ENCODE measurements at regions not wholly inside any gene's neighbourhood (a gene's known extent, or its start where the extent isn't known, plus 50 kb on each side); places are given as distances from the start of the nearest gene placed in this dataset.
"Not testable (repeated sequence)": the region's sequence is repeated elsewhere in the genome, so short reads cannot be mapped to it uniquely, and the experiment has no call there.

DNA sequence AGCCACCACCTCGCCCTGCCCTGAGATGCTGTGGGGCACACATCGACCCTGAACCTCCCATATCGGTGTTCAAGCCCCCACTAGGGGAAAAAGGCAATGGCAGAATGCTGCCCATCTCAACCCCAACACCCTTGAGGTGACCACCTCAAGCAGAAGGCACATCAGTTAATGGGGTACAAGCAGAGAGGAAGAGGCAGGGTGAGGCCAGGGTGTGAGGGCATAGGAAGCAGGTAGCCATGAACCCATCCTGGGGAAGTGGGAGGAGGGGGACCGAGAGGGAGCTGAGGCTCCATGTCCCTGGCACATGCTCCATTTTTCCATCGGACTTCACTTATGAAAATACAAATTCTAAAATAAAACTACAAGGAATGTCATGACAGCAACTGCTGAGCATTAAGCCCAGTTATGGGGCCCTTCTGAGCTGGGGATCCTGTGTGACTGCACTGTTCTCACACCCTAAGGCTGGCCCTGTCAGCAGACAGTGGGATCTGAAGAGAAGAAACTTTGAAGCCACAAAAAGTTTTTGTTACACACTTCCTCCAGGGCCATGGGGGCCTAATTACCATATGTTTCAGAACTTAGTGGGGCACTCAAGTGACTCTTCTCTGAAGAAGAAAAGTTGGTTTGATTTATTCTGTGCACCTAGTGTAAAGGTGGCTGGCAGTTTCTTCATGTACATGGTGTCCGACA lies 68.2 kb upstream of the FAM241A start:
- no peak for DNase-seq (ENCODE audit: low read depth in 2 of 2)

DNA sequence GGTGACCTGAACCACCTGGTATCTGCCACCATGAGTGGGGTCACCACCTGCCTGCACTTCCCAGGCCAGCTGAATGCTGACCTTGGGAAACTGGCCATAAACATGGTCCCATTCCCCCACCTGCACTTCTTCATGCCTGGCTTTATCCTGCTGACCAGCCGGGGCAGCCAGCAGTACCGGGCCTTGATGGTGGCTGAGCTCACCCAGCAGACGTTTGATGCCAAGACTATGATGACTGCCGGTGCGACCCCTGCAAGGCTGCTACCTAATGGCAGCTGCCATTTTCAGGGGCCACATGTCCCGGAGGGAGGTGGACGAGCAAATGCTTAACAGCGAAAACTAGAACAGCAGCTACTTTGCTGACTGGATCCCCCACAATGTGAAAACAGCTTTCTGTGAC lies 67.5 kb upstream of the FAM241A start:
- no peak for DNase-seq (ENCODE audit: low read depth in 2 of 2)

DNA sequence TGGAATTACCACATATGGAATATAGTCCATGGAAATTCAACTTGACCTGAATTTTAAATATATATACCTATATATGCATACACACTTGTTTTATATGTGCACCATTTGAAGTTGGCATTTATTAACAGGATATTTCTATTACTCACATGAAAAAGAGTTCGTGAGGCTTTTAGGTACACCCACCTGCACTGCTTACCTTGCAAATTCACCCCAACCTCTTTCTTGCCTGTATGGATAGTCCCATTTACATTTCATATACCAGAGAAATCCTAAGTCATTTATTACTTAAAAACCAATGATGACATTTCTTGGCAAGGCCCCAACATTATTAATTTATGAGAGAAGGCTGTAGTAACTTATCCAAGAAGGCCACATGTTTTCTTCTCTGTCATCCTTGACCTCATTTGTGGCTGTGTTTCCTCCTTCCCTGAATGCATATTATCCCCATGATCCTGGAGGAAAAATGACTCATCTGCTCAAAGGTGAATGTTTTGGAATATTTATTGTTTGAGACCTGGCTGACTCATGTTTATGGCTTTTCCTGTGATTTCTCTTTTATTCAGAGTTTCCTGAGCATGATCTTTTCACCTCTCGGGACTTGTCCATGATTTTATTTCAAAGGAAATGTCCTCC lies 62.2 kb upstream of the FAM241A start:
- no peak for DNase-seq (ENCODE audit: low read depth in 2 of 2)

- DNase-seq (ENCODE audit: low read depth in 2 of 2) = no peak
Measured at GRCh38 chr4:112083587-112084347, 61.5 kb upstream of the FAM241A start.

- no peak for DNase-seq (ENCODE audit: low read depth in 2 of 2)
Measured at GRCh38 chr4:112085156-112086035, 59.9 kb upstream of the FAM241A start.

DNA sequence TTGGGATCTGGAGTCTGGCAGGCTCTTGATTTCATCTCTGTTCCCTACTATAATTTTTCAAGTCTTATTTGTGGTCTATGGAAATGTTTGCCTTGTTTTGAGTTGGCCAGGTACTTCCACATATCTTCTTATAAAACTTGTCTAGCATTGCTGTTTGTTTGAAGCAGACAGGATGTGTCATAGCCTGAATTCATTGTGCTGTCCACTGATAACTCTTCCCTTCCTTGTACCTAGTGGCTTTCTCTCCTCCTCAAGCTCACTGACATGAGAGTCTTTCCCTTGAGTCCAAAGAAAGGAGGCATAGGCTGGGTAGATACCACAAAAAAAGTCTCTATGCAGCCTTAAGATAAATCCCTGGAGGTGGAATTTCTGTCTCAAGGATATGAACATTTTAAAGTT lies 59.2 kb upstream of the FAM241A start:
- no peak for DNase-seq (ENCODE audit: low read depth in 2 of 2)

DNA sequence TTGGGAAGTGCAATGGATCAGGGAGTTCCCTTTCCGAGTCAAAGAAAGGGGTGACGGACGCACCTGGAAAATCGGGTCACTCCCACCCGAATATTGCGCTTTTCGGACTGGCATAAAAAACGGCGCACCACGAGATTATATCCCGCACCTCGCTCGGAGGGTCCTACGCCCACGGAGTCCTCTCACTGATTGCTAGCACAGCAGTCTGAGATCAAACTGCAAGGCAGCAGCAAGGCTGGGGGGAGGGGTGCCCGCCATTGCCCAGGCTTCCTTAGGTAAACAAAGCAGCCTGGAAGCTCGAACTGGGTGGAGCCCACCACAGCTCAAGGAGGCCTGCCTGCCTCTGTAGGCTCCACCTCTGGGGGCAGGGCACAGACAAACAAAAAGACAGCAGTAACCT lies 58.6 kb upstream of the FAM241A start:
- not testable (repeated sequence) for DNase-seq (ENCODE audit: low read depth in 2 of 2)

DNA sequence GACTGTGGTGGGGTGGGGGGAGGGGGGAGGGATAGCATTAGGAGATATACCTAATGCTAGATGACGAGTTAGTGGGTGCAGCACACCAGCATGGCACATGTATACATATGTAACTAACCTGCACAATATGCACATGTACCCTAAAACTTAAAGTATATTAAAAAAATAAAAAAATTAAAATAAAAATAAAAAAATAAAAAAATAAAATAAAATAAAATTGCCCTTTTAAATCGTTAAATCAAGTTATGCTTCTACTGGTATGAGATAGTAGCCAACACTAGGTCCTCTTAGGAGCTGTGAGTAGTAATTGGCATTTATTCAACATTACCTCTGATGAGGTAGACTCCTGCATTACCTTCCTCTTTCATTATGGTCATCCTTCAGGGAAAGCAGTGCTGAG lies 52.9 kb upstream of the FAM241A start:
- not testable (repeated sequence) for DNase-seq (ENCODE audit: low read depth in 2 of 2)

GRCh38 chr4:112093636-112094202 lies 51.5 kb upstream of the FAM241A start:
- no peak for DNase-seq (ENCODE audit: low read depth in 2 of 2)

DNA sequence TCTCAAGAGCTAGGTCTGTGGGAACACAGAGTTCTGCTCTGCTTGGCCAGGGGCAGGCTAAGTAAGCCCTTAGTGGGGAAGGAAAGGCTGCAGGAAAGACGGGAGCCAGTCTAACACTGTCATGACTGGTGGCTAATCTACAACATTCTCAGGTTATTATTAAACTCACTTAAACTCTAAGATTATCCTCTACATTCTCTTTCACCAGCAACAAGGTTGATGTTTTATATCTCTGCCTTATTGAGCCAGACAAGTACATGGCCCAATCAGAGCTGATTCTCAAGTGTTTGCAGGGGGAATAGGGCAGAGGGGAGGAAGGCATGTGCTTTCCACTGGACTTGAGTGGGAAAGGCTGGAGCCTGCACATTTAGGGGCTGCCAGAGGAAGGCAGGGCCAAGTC lies 50.9 kb upstream of the FAM241A start:
- DNase-seq (ENCODE audit: low read depth in 2 of 2) = no peak

Data from activated CD8-positive, alpha-beta memory T cell treated with anti-CD3 and anti-CD28 coated beads for 4 hours (primary cell).